Muscle of arm (tissue), 1 donor: ENCODE measurements at regions not wholly inside any gene's neighbourhood (a gene's known extent, or its start where the extent isn't known, plus 50 kb on each side); places are given as distances from the start of the nearest gene placed in this dataset.
"Not testable (repeated sequence)": the region's sequence is repeated elsewhere in the genome, so short reads cannot be mapped to it uniquely, and the experiment has no call there.

Source experiments
- DNase-seq: peaks from one replicate; pipeline ENCODE4 v3.0.0-alpha.2; 2013

- no peak for DNase-seq
These were observed 95.9 kb upstream of the PCSK1 start for GRCh38 chr5:96528826-96529474.

DNA sequence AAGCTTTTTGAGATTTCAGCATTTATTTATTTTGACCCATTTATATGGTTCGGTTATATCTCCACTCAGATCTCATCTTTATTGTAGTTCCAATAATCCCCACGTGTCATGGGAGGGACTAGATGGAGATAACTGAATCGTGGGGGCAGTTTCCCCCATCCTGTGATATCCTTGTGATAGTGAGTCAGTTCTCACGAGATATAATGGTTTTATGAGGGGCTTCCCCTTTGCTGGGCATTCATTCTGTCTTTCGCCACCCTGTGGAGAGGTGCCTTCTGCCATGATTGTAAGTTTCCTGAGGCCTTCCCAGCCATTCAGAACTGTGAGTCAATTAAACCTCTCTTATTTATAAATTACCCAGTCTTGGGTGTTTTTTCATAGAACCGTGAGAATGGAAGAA, 96.5 kb upstream of the PCSK1 start:
- DNase-seq = no peak

GRCh38 chr5:96530901-96531300, 97.9 kb upstream of the PCSK1 start:
- no peak for DNase-seq

GRCh38 chr5:96533371-96533770, 100.3 kb upstream of the PCSK1 start:
- no peak for DNase-seq

DNA sequence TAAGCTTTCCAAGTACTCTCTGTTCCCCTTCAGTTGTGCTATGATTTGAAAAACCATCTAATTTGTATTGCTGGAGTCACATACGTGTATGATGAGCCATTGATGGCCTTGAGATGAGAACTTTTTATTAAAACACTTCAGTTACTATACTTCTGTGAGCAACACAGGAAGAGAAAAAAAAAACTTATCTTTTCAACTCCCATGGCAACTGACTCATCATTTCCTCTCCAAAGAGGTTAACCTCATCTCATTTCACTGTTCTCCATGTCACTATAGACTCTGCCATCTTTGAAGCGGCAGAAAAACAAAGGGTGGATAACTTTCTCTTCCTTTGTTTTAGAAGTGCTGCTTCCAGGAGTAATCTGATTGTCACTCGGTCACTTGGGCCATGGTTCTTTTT, 104.3 kb upstream of the PCSK1 start:
- no peak for DNase-seq

DNA sequence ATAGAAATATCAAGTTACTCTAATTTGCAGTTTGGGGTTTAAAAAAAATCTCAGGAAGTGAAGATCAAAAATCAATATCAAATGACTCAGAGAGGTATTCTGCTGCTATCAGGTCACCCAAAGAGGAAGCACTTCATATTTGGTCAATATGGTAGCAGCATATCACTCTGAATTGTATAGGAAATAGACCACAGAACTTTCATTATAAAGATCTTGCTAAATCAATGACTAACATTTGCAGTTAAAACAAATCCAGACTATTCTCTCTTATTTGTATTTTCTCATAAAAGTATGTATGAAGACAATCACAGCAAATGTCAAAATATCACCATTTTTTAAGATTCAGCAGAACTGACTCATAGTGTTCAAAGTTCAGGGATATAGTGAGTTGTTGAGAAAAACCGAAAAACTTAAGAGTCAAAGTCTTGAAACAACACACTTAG, 105.8 kb upstream of the PCSK1 start:
- no peak for DNase-seq

- no peak for DNase-seq
These were observed 113.1 kb upstream of the PCSK1 start for GRCh38 chr5:96546120-96546519.

GRCh38 chr5:96547486-96547885, 114.4 kb upstream of the PCSK1 start:
- no peak for DNase-seq

- DNase-seq = no peak
These were observed 113.3 kb upstream of the CAST start for GRCh38 chr5:96548905-96549304.

DNA sequence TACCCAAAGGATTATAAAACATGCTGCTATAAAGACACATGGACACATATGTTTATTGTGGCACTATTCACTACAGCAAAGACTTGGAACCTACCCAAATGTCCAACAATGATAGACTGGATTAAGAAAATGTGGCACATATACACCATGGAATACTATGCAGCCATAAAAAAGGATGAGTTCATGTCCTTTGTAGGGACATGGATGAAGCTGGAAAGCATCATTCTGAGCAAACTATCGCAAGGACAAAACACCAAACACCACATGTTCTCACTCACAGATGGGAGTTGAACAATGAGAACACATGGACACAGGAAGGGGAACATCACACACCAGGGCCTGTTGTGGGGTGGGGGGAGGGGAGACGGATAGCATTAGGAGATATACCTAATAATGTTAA, 101.3 kb upstream of the CAST start:
- not testable (repeated sequence) for DNase-seq

DNA sequence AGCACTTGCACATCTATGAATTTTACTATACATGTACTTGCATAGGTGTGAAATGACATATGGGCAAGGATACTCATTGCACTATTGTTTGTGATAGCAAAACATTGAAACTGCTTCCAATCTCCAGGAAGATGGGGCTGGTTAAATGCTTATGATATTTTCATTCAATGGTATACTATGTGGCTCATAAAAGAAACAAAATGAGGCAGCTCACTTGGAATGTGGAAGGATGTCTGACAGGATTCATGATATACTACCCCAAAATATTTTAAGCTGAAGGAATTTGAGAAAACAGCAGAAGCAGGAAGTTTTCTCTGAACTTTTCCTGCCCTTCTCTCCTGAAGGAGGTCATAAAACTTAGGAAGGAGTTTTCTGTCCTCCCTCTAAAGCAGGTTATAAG, 99.6 kb upstream of the CAST start:
- DNase-seq = no peak

GRCh38 chr5:96563816-96564215, 98.4 kb upstream of the CAST start:
- no peak for DNase-seq

DNA sequence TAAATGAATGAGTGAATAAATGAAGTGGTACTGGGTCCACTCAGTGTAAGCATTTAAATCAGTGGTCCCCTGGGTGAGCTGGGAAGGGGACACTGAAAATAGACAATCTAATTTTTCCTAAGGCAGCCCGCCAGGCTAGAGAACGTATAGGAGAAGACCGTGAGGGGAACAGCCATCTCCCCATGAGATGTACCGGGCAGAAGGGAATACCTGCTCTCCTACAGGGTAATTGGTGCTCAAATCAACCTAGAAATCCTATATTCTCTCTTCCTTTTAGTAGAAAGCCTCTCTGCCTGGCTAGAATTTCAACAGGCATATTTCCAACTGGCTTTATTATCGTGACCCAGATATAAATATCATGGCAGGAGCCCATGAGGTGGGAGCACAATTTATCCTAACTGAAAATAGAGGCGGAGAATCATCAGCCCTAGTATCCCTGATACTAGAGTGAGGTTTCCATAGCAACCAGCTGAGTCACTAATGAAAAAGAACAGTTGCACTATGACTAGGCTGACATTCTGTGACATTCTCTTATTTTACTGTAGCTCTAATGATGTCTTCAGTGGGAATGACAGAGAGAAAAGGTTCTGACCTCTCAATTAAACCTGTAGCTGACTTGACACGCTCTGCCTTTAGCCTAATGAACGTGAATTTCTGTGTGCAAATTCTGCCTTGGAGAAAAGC, 96.5 kb upstream of the CAST start:
- no peak for DNase-seq

- DNase-seq = no peak
These were observed 95.2 kb upstream of the CAST start for GRCh38 chr5:96566833-96567587.

GRCh38 chr5:96569332-96569731, 92.8 kb upstream of the CAST start:
- no peak for DNase-seq

- no peak for DNase-seq
These were observed 92.4 kb upstream of the CAST start for GRCh38 chr5:96569770-96570169.

- DNase-seq = no peak
These were observed 89.2 kb upstream of the CAST start for GRCh38 chr5:96572864-96573512.

GRCh38 chr5:96573513-96573894, 88.7 kb upstream of the CAST start:
- no peak for DNase-seq

DNA sequence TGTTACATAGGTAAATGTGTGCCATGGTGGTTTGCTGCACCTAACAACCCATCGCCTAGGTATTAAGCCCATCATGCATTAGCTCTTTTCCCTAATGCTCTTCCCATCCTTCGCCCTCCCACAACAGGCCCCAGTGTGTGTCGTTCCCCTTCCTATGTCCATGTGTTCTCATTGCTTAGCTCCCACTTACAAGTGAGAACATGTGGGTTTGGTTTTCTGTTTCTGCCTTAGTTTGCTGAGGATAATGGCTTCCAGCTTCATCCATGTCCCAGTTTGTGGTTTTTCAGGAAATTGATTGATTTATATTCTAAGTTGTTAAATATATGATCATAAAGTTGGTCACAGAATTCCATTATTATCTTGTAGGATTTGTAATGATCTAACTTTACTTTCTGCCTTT, 85.3 kb upstream of the CAST start:
- no peak for DNase-seq

- DNase-seq = no peak
These were observed 84.3 kb upstream of the CAST start for GRCh38 chr5:96577909-96578308.

- no peak for DNase-seq
These were observed 82.5 kb upstream of the CAST start for GRCh38 chr5:96579711-96580110.

DNA sequence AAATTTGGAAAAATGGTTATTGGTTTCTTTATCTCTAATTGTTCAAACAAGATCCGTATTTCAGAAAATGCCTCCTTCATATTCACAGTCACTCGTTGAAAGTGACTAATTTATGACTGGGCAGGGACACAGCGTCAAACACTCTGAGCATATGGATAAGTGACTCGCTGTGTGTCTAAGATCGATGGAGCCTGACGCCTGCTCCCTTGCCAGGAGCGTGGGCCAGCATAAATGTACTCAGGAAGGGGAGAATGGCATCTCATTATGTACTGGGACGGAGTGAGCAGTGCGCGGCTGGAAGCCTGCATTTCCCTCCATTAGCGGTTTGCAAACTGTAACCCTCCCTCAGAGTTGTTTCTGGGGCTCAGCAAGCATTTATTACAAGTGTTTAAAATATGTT, 79.8 kb upstream of the CAST start:
- no peak for DNase-seq

GRCh38 chr5:96584712-96585111, 77.5 kb upstream of the CAST start:
- no peak for DNase-seq
